Nephron progenitor cell (in vitro differentiated cells): ENCODE measurements at regions not wholly inside any gene's neighbourhood (a gene's known extent, or its start where the extent isn't known, plus 50 kb on each side); places are given as distances from the start of the nearest gene placed in this dataset.
"Not testable (repeated sequence)": the region's sequence is repeated elsewhere in the genome, so short reads cannot be mapped to it uniquely, and the experiment has no call there.

Experiments used
- DNase-seq: peaks from one replicate; pipeline ENCODE4 v3.0.0; 2021
- H3K27ac Mint-ChIP-seq: 2 replicates; pipeline ENCODE4 v1.8.0; 2021; ENCODE audit warnings: mild to moderate bottlenecking, moderate library complexity, mixed read lengths
- H3K27me3 Mint-ChIP-seq: 2 replicates; pipeline ENCODE4 v1.8.0; 2021; ENCODE audit warnings: mild to moderate bottlenecking, low read depth, mixed read lengths; ENCODE audit not compliant: poor library complexity
- H3K36me3 Mint-ChIP-seq: 2 replicates; pipeline ENCODE4 v1.8.0; 2021; ENCODE audit warnings: low read depth, mixed read lengths
- H3K4me1 Mint-ChIP-seq: 2 replicates; pipeline ENCODE4 v1.8.0; 2021; ENCODE audit warnings: mixed read lengths
- H3K4me3 Mint-ChIP-seq: 2 replicates; pipeline ENCODE4 v1.8.0; 2021; ENCODE audit warnings: mild to moderate bottlenecking, moderate library complexity, mixed read lengths
- H3K9me3 Mint-ChIP-seq: 2 replicates; pipeline ENCODE4 v1.8.0; 2021; ENCODE audit warnings: mild to moderate bottlenecking, moderate library complexity, mixed read lengths
- CTCF ChIP-seq: fragments of 200-600 bp; sonication (generic); IDR thresholded peaks from 2 replicates; pipeline ENCODE4 v1.5.0; 2021; ENCODE audit warnings: antibody characterized with exemption

- Mint-ChIP-seq H3K4me3 (no peak overlapping the region), H3K9me3 (no peaks in the 10 kb centered on the region), H3K36me3 (no peaks in the 10 kb centered on the region), H3K27me3 (no peaks in the 10 kb centered on the region), H3K27ac (no peak overlapping the region), H3K4me1 (no peaks in the 10 kb centered on the region)
- no peak for TF ChIP-seq CTCF
- no peak for DNase-seq
Observed at GRCh38 chr12:84165998-84166571, 746.5 kb downstream of the SLC6A15 start.

- no peak for DNase-seq
- H3K4me1 Mint-ChIP-seq: no peaks in the 10 kb centered on the region
- no peaks in the 10 kb centered on the region for H3K27me3 Mint-ChIP-seq
- H3K9me3 Mint-ChIP-seq: no peaks in the 10 kb centered on the region
- no peak overlapping the region for H3K27ac Mint-ChIP-seq
- TF ChIP-seq CTCF: no peak
- H3K4me3 Mint-ChIP-seq: no peak overlapping the region
- no peaks in the 10 kb centered on the region for H3K36me3 Mint-ChIP-seq
Observed at GRCh38 chr12:84161296-84161695, 751.3 kb downstream of the SLC6A15 start.

- Mint-ChIP-seq H3K27me3 (no peaks in the 10 kb centered on the region), H3K4me3 (no peak overlapping the region), H3K27ac (no peak overlapping the region), H3K4me1 (no peaks in the 10 kb centered on the region), H3K36me3 (no peaks in the 10 kb centered on the region), H3K9me3 (peaks cover 7% of the 10 kb centered on the region)
- DNase-seq: no peak
- no peak for TF ChIP-seq CTCF
Observed at GRCh38 chr12:84159260-84159659, 753.3 kb downstream of the SLC6A15 start.

- Mint-ChIP-seq H3K27me3 (no peaks in the 10 kb centered on the region), H3K9me3 (peaks cover 7% of the 10 kb centered on the region), H3K27ac (no peak overlapping the region), H3K36me3 (no peaks in the 10 kb centered on the region), H3K4me1 (no peaks in the 10 kb centered on the region), H3K4me3 (no peak overlapping the region)
- DNase-seq: no peak
- TF ChIP-seq CTCF: no peak
Observed at GRCh38 chr12:84157170-84157569, 755.4 kb downstream of the SLC6A15 start.

- not testable (repeated sequence) for H3K36me3 Mint-ChIP-seq, H3K4me1 Mint-ChIP-seq, H3K27me3 Mint-ChIP-seq, H3K9me3 Mint-ChIP-seq, DNase-seq, H3K4me3 Mint-ChIP-seq, H3K27ac Mint-ChIP-seq
Observed at GRCh38 chr12:84154991-84155930, 757.3 kb downstream of the SLC6A15 start.

GRCh38 chr12:84154439-84154990, 758.1 kb downstream of the SLC6A15 start:
- H3K4me1 Mint-ChIP-seq, H3K27me3 Mint-ChIP-seq, H3K36me3 Mint-ChIP-seq: not testable (repeated sequence)

More at GRCh38 chr12:84154439-84154990, 758.1 kb downstream of the SLC6A15 start:
- not testable (repeated sequence) for H3K27ac Mint-ChIP-seq, H3K4me3 Mint-ChIP-seq, DNase-seq
- peaks cover 13% of the 10 kb centered on the region for H3K9me3 Mint-ChIP-seq
